H9 (cell line): ENCODE measurements at regions not wholly inside any gene's neighbourhood (a gene's known extent, or its start where the extent isn't known, plus 50 kb on each side); places are given as distances from the start of the nearest gene placed in this dataset.

Experiments used
- DNase-seq: peaks from one replicate; pipeline ENCODE4 v3.0.0-alpha.2; 2017
- H2AFZ ChIP-seq: one replicate; pipeline ENCODE4 v1.6.1; 2013; ENCODE audit warnings: mild to moderate bottlenecking, low read length, control low read depth, moderate library complexity
- H2AK5ac ChIP-seq: 2 replicates; pipeline ENCODE4 v1.6.1; 2013; ENCODE audit warnings: low read length, control low read depth, mixed read lengths; ENCODE audit not compliant: insufficient read length
- H2BK120ac ChIP-seq: one replicate; pipeline ENCODE4 v1.6.1; 2013; ENCODE audit warnings: low read depth, mild to moderate bottlenecking, low read length, control low read depth, inconsistent platforms; ENCODE audit not compliant: poor library complexity, severe bottlenecking
- H2BK12ac ChIP-seq: 2 replicates; pipeline ENCODE4 v1.6.1; 2013; ENCODE audit warnings: low read length, control low read depth, mixed read lengths, low read depth; ENCODE audit not compliant: insufficient read length
- H2BK15ac ChIP-seq: 2 replicates; pipeline ENCODE4 v1.6.1; 2013; ENCODE audit warnings: low read depth, low read length, control low read depth
- H2BK20ac ChIP-seq: one replicate; pipeline ENCODE4 v1.6.1; 2013; ENCODE audit warnings: low read depth, mild to moderate bottlenecking, low read length, control low read depth, inconsistent platforms; ENCODE audit not compliant: poor library complexity, severe bottlenecking
- H2BK5ac ChIP-seq: 2 replicates; pipeline ENCODE4 v1.6.1; 2013; ENCODE audit warnings: low read length, control low read depth, mixed read lengths; ENCODE audit not compliant: insufficient read length
- H3K14ac ChIP-seq: 2 replicates; pipeline ENCODE4 v1.6.1; 2013; ENCODE audit warnings: low read length, control low read depth; ENCODE audit not compliant: insufficient read depth
- H3K18ac ChIP-seq: 2 replicates; pipeline ENCODE4 v1.6.1; 2013; ENCODE audit warnings: low read depth, mild to moderate bottlenecking, mixed read lengths, low read length, control low read depth; ENCODE audit not compliant: insufficient read length
- H3K23ac ChIP-seq: 2 replicates; pipeline ENCODE4 v1.6.1; 2013; ENCODE audit warnings: low read length, control low read depth, mixed read lengths, low read depth; ENCODE audit not compliant: insufficient read length
- H3K23me2 ChIP-seq: 2 replicates; pipeline ENCODE4 v1.6.1; 2013; ENCODE audit warnings: low read depth, mild to moderate bottlenecking, mixed read lengths, low read length, control low read depth; ENCODE audit not compliant: insufficient read length, poor library complexity, severe bottlenecking
- H3K27ac ChIP-seq: 2 replicates; pipeline ENCODE4 v1.5.1; 2013; ENCODE audit warnings: low read length, control low read depth, mixed read lengths, low read depth; ENCODE audit not compliant: insufficient read length
- H3K27me3 ChIP-seq: 2 replicates; pipeline ENCODE4 v1.6.1; 2013; ENCODE audit warnings: low read length, control low read depth, inconsistent platforms; ENCODE audit not compliant: insufficient read depth
- H3K4ac ChIP-seq: 2 replicates; pipeline ENCODE4 v1.6.1; 2013; ENCODE audit warnings: low read depth, mild to moderate bottlenecking, control low read depth, inconsistent platforms, low read length, moderate library complexity
- H3K4me1 ChIP-seq: 2 replicates; pipeline ENCODE4 v1.6.1; 2013; ENCODE audit warnings: low read length, control low read depth, inconsistent platforms; ENCODE audit not compliant: insufficient read depth
- H3K4me2 ChIP-seq: 2 replicates; pipeline ENCODE4 v1.6.1; 2013; ENCODE audit warnings: low read length, control low read depth, mixed read lengths; ENCODE audit not compliant: insufficient read length, insufficient read depth
- H3K56ac ChIP-seq: 2 replicates; pipeline ENCODE4 v1.6.1; 2013; ENCODE audit warnings: low read depth, mild to moderate bottlenecking, mixed read lengths, low read length, control low read depth; ENCODE audit not compliant: insufficient read length
- H3K79me1 ChIP-seq: 2 replicates; pipeline ENCODE4 v1.6.1; 2013; ENCODE audit warnings: low read depth, mild to moderate bottlenecking, moderate library complexity, low read length, control low read depth, inconsistent platforms; ENCODE audit not compliant: insufficient read depth, poor library complexity, severe bottlenecking
- H3K79me2 ChIP-seq: 2 replicates; pipeline ENCODE4 v1.6.1; 2013; ENCODE audit warnings: low read length, control low read depth, inconsistent platforms; ENCODE audit not compliant: insufficient read depth
- H3K9ac ChIP-seq: 2 replicates; pipeline ENCODE4 v1.6.1; 2013; ENCODE audit warnings: low read length, control low read depth, mixed read lengths; ENCODE audit not compliant: insufficient read length; ENCODE audit errors: extremely low read depth
- H3K9me3 ChIP-seq: one replicate; pipeline ENCODE4 v1.6.1; 2013; ENCODE audit warnings: low read depth, low read length, inconsistent platforms; ENCODE audit not compliant: control insufficient read depth
- H3T11ph ChIP-seq: one replicate; pipeline ENCODE4 v1.6.1; 2013; ENCODE audit warnings: mild to moderate bottlenecking, low read length, control low read depth, inconsistent platforms
- H4K20me1 ChIP-seq: one replicate; pipeline ENCODE4 v1.6.1; 2013; ENCODE audit not compliant: control insufficient read depth, insufficient read length, insufficient read depth
- H4K5ac ChIP-seq: 2 replicates; pipeline ENCODE4 v1.6.1; 2013; ENCODE audit warnings: low read depth, mild to moderate bottlenecking, mixed read lengths, low read length, control low read depth; ENCODE audit not compliant: insufficient read length
- H4K8ac ChIP-seq: replicated peaks from 2 replicates; pipeline ENCODE4 v1.6.1; 2013; ENCODE audit warnings: low read length, control low read depth, mixed read lengths, low read depth; ENCODE audit not compliant: insufficient read length
- H4K91ac ChIP-seq: 2 replicates; pipeline ENCODE4 v1.6.1; 2013; ENCODE audit warnings: low read depth, mild to moderate bottlenecking, moderate library complexity, mixed read lengths, low read length, control low read depth; ENCODE audit not compliant: insufficient read length
- H3K27ac Mint-ChIP-seq, 3 experiments: 2 replicates in 2 of 3; 3 replicates in 1 of 3; pipeline ENCODE4 v1.8.0; 2020 to 2021; ENCODE audit warnings: mixed read lengths in 3 of 3, mild to moderate bottlenecking in 1 of 3, moderate library complexity in 1 of 3
- H3K27me3 Mint-ChIP-seq: 2 replicates; pipeline ENCODE4 v1.8.0; 2021; ENCODE audit warnings: low read depth, mild to moderate bottlenecking, moderate library complexity, mixed read lengths
- H3K36me3 Mint-ChIP-seq, 3 experiments: 2 replicates in 2 of 3; 3 replicates in 1 of 3; pipeline ENCODE4 v1.8.0; 2020 to 2021; ENCODE audit warnings: low read depth in 3 of 3, mixed read lengths in 3 of 3; ENCODE audit not compliant: insufficient read depth in 1 of 3
- H3K4me1 Mint-ChIP-seq, 2 experiments: 2 replicates each; pipeline ENCODE4 v1.8.0; 2020; ENCODE audit warnings: mixed read lengths in 2 of 2
- H3K4me3 Mint-ChIP-seq, 2 experiments: 2 replicates in 1 of 2; 3 replicates in 1 of 2; pipeline ENCODE4 v1.8.0; 2020 to 2021; ENCODE audit warnings: mild to moderate bottlenecking in 2 of 2, mixed read lengths in 2 of 2, moderate library complexity in 1 of 2
- H3K9me3 Mint-ChIP-seq, 2 experiments: 2 replicates in 1 of 2; 3 replicates in 1 of 2; pipeline ENCODE4 v1.8.0; 2020; ENCODE audit warnings: mild to moderate bottlenecking in 2 of 2, mixed read lengths in 2 of 2, moderate library complexity in 1 of 2
- WGBS: extraction: QIAGEN DNeasy Blood & Tissue Kit; methylation state at CpG from one replicate; pipeline ENCODE4 v1.1.7; 2013; ENCODE audit warnings: missing lambda C conversion rate, low lambda C conversion rate, mixed read lengths; ENCODE audit not compliant: insufficient read length; ENCODE audit errors: extremely low coverage; 5-methylcytosine and 5-hydroxymethylcytosine counted together
- TF ChIP-seq, protein P1 (sequence below): fragments of 200-600 bp; sonication (generic); conservative IDR thresholded peaks from 3 replicates; pipeline ENCODE4 v1.8.0; 2021; ENCODE audit warnings: antibody characterized with exemption, mild to moderate bottlenecking

DNA sequence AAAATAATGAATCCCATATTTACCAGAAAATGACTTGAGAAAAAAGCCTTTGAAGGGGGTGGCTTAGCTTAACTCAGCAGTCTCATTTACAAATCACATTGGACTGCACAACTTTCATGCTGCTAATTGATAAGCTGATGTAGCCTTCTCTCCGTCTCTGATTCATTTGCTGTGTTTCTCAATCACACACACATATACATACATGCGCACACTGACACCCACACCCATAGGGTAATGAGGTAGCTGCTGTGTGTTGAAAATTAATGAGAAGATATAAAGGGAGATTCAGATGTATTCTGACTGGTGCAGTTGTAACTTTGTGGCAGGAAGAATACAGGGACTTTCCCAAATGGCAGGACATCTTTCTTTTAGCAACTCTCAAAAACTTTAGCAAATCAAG lies 141.9 kb upstream of the GCFC2 start:
- Histone ChIP-seq H3K23ac (no peak overlapping the region), H3K79me2 (no peaks in the 10 kb centered on the region), H3K4me1 (no peaks in the 10 kb centered on the region)

More for the DNA sequence above, 141.9 kb upstream of the GCFC2 start:
- Histone ChIP-seq H4K20me1 (no peaks in the 10 kb centered on the region), H3K27me3 (no peaks in the 10 kb centered on the region), H4K5ac (no peak overlapping the region), H3K9ac (no peak overlapping the region), H3K4ac (no peak overlapping the region), H3T11ph (no peak overlapping the region), H2AK5ac (no peak overlapping the region), H3K79me1 (no peaks in the 10 kb centered on the region), H2BK5ac (no peak overlapping the region), H2BK20ac (no peak overlapping the region), H3K4me2 (no peak overlapping the region), H2BK12ac (no peak overlapping the region), H2BK15ac (no peak overlapping the region), H2AFZ (no peak overlapping the region), H3K23me2 (no peaks in the 10 kb centered on the region), H4K8ac (no peak overlapping the region), H4K91ac (no peak overlapping the region), H3K9me3 (peaks cover 12% of the 10 kb centered on the region), H3K14ac (no peak overlapping the region), H3K18ac (no peak overlapping the region), H3K27ac (no peak overlapping the region), H2BK120ac (no peak overlapping the region), H3K56ac (no peak overlapping the region)
- no CpG with 5 or more reads among the region's 2 CpGs for WGBS
- H3K4me3 Mint-ChIP-seq, result no peak overlapping the region
- peaks cover 18 to 24% (median 20%) of the 10 kb centered on the region in 3 experiments for H3K36me3 Mint-ChIP-seq
- no peak for DNase-seq
- no peaks in the 10 kb centered on the region for H3K4me1 Mint-ChIP-seq
- no peak overlapping the region for H3K27ac Mint-ChIP-seq
- TF ChIP-seq, protein P1, sequence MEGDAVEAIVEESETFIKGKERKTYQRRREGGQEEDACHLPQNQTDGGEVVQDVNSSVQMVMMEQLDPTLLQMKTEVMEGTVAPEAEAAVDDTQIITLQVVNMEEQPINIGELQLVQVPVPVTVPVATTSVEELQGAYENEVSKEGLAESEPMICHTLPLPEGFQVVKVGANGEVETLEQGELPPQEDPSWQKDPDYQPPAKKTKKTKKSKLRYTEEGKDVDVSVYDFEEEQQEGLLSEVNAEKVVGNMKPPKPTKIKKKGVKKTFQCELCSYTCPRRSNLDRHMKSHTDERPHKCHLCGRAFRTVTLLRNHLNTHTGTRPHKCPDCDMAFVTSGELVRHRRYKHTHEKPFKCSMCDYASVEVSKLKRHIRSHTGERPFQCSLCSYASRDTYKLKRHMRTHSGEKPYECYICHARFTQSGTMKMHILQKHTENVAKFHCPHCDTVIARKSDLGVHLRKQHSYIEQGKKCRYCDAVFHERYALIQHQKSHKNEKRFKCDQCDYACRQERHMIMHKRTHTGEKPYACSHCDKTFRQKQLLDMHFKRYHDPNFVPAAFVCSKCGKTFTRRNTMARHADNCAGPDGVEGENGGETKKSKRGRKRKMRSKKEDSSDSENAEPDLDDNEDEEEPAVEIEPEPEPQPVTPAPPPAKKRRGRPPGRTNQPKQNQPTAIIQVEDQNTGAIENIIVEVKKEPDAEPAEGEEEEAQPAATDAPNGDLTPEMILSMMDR, result no peak
- peaks cover 10% of the 10 kb centered on the region for H3K27me3 Mint-ChIP-seq
- H3K9me3 Mint-ChIP-seq, result peaks cover 25 to 26% of the 10 kb centered on the region in 2 experiments
